SH-SY5Y (cell line): ENCODE measurements at regions not wholly inside any gene's neighbourhood (a gene's known extent, or its start where the extent isn't known, plus 50 kb on each side); places are given as distances from the start of the nearest gene placed in this dataset.

Experiments
- GATA2 ChIP-seq: IDR thresholded peaks from 2 replicates; pipeline ENCODE4 v1.6.1; 2011; ENCODE audit warnings: mild to moderate bottlenecking, low read depth, low read length
- GATA3 ChIP-seq: IDR thresholded peaks from 2 replicates; pipeline ENCODE4 v1.6.1; 2011; ENCODE audit warnings: low read depth, mild to moderate bottlenecking, low read length, moderate library complexity

- TF ChIP-seq GATA2 (no peak), GATA3 (no peak)
These were observed 394.6 kb downstream of the AEBP2 start for GRCh38 chr12:19833775-19834501.
